RKO (cell line): ENCODE measurements at regions not wholly inside any gene's neighbourhood (a gene's known extent, or its start where the extent isn't known, plus 50 kb on each side); places are given as distances from the start of the nearest gene placed in this dataset.
"Not testable (repeated sequence)": the region's sequence is repeated elsewhere in the genome, so short reads cannot be mapped to it uniquely, and the experiment has no call there.

Source experiments
- DNase-seq: peaks from one replicate; pipeline ENCODE4 v3.0.0-alpha.2; 2016; ENCODE audit warnings: low spot score

DNA sequence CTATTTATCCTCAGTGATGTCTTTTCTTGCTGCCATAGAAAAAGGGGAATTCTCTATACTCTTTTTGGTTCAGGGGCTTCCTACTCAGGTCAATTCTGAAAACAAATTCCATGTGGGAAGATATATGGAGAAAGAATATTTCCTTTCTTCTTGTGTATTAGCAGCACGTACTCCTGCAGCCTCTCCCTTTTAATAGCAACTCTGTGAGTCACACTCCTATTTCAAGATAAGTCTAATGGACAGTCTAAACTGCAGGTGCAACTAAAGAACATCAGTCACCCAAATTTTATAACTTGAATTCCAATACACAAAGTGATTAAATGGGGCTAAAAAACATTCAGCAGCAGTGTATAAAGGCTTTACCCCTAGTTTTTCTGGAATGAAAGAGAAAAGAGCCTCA lies 942.2 kb downstream of the CNTNAP5 start:
- no peak for DNase-seq

DNA sequence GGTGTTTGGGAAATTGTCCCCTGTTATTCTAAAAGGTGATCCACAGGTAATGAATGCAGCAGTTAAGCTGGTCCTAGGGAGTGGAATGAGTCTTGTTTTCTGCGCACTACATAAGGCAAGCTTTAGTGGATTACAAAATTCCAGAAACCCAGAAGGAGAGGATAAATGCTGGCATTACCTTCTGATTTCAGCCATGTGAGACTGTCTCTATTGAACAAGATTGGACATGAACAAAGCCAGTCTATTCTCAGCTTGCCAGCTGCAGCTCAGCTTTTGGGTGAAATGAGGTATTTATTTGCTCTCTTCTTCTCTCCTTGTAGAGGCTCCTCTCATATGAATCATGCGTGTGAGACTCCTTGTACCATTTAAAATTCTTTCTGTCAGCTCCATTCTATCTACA lies 944.9 kb downstream of the CNTNAP5 start:
- DNase-seq: no peak

DNA sequence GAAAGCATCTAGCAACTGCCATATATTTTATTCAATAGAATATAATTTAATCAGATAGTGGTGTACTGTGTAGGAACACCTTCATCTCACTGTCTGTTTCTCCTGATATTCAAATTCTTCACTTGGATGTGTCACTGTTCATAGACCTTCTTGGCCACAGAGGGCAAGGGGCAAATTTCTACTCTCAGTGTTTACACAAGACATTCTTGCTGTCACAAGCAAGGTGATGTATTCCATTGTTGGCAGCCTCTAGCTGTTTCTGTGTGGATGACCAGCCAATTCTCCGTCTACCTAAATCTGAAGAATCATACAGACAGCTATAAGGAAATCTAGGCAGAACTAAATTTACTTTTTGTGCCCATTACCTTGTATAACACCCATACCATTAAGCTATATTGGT lies 948.3 kb downstream of the CNTNAP5 start:
- DNase-seq: no peak

DNA sequence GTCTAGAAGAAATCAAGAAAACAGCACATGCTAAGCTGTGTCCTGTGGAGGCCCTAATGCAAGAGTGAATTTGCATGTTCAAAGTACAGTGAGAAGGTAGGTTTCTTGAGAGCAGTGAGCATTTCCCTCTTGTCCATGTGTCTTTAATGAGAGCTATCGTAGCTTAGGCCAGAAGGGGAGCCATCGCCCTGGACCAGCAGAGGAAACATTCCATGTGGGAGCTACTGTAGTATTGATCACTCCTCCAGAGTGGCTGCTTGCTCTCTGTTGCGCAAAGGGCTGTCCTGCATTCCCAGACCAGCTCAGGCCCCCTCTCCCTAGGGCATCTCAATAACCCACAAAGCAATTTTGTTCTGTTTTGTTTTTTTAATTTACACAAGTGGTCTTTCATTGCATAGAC lies 950.1 kb downstream of the CNTNAP5 start:
- no peak for DNase-seq

DNA sequence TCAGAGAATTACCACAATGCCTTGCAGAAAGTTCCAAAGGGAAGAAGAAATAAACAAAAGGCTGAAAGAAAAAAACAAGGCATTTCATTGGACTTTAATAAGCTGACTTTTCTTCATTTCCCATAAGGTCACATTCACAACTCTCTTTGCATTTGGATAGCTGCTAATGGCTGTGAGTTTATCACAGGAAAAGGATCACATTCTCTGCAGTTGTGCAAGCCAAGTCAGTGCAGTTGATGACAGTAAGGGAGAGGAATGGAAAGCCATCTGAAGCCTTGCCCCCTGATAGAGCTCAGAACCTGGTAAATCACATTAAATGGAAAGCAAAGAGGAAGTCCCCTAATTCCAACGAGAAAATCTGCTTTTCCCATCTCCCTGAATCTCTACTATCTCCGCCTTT lies 950.6 kb downstream of the CNTNAP5 start:
- DNase-seq: no peak

DNA sequence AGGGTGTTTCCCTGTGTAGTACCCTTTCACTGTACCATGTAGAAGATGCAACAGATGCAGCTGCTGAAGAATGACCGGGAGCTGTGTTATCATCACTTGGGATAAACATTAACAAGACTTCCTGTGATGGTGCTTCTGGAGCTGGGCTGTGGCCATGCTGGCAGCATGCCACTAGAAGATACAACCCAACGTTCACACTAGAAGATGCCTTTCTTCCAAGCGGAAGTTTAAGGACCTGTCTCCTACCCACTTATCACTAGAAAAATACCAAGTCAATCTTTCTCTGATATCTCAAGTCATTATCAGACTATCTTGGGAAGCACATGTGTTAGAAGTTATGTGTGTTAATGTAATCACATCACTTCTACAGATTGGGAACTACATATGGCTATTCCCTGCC lies 953.5 kb downstream of the CNTNAP5 start:
- no peak for DNase-seq

DNA sequence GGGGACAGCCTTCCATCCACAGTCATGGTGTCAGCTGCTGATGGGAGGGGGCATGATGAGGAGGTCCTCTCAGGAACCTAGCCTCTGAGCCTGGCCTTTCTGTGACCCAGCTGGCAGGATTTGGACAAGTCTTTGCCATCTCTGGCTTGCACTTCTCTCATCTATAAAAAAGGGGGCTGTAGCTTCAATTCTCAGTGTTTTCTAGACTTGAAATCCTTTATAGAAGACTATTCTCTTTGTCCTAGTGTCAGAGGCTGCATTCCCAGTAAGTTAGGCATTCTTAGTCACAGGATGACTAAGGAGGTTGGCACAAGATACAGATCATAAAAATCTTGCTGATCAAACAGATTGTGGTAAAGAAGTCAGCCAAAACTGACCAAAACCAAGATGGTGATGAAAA lies 958.5 kb downstream of the CNTNAP5 start:
- DNase-seq: peak; percentile 64

DNA sequence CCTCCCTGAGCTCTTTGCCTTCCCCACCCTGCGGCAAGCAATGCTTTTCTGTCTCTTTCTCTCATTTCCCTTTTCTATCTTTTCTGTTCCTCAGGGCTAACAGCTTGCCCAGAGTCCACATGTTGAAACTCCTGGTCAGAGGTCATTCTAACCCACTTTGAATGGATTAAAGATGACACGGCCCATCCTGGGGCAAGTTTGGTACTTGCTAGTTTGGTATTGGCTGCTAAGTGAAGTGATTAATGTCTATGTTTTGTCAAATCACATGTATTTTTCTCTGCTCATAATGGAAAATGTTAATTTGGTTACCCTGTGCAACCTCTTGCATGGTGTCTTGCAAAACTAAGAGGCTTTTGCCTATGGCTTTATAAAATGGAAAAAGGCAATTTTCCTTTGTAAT lies 960.2 kb downstream of the CNTNAP5 start:
- DNase-seq: no peak

DNA sequence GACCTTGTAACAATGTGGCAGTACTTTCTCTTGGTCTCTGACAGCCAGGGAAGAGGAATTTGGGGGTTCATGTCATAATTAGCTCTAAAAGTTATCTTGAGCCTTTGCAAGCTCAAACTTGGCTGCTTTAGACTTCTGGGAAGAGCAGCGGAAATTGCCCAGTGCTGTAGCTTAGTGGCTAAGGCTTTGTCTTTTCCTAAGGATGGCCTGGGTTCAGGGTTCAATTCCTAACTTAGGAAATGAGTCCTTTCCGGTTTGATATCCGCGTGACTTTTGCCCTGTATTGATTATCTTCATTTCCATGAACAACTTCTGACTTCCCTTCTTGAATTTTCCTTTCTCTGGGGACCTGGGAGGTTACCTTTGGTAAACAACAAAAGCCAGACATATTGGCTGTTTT lies 961.0 kb downstream of the CNTNAP5 start:
- no peak for DNase-seq

DNA sequence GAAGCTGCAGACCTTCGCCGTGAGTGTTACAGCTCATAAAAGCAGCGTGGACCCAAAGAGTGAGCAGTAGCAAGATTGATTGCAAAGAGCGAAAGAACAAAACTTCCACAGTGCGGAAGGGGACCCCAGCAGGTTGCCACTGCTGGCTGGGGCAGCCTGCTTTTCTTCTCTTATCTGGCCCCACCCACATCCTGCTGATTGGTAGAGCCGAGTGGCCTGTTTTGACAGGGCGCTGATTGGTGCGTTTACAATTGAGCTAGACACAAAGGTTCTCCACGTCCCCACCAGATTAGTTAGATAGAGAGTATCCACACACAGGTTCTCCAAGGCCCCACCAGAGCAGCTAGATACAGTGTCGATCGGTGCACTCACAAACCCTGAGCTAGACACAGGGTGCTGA lies 961.8 kb downstream of the CNTNAP5 start:
- not testable (repeated sequence) for DNase-seq

DNA sequence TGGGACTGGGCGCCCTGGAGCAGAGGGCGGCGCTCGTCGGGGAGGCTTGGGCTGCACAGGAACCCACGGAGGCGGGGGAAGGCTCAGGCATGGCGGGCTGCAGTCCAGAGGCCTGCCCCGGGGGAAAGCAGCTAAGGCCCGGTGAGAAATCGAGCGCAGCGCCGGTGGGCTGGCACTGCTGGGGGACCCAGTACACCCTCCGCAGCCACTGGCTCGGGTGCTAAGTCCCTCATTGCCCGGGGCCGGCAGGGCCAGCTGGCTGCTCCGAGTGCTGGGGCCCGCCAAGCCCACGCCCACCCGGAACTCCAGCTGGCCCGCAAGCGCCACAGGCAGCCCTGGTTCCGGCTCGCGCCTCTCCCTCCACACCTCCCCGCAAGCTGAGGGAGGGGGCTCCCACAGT lies 962.3 kb downstream of the CNTNAP5 start:
- DNase-seq: not testable (repeated sequence)

DNA sequence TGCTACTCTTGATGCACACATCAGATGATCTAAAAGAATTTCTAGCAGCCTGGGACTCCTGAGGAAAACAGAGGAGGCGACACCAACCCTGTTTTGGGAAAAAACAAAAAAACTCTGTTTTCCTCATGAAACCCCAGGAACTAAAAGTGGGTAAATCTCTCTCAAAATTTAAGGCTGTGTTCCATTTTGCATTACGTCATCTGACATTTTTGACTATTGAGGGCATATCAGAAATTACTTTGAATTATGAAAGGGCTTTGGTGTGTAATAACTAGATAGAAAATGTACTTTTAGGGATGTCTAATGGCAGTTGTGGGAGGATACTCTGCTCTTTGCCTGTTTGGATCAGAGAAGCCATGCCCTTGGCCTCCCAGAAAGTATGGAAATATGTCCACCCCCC lies 963.0 kb downstream of the CNTNAP5 start:
- DNase-seq: no peak

DNA sequence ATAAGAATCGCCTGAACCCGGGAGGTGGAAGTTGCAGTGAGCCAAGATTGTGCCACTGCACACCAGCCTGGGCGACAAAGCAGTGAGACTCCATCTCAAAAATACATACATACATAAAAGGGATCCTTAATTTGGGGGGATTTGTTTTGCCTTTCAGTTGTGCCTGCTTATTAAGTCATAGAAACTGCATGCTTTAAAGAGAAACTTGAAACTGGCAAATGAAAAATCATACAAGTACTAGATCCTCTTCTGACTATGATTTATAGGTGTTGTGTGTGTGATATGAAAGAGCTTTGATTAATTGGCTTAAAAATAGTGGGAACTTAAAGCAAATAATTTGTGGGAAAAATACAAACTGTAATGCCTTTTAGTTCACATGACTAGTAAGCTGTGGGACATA lies 963.7 kb downstream of the CNTNAP5 start:
- no peak for DNase-seq

DNA sequence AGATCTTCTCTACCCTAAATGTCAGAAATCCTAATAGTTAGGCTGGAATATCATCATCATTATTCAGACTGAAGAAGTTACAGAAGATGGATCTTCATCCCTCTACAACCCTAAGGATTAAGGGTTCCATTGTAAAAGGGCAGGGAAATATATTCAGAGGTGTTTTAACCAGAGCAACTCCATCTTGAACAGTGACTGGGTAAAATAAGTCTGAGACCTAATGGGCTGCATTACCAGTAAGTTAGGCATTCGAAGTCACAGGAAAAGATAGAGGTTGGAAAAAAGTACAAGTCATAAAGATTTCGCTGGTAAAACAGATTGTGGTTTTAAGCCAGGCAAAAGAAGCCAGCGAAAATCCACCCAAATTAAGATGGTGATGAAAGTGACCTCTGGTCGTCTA lies 968.7 kb downstream of the CNTNAP5 start:
- no peak for DNase-seq

DNA sequence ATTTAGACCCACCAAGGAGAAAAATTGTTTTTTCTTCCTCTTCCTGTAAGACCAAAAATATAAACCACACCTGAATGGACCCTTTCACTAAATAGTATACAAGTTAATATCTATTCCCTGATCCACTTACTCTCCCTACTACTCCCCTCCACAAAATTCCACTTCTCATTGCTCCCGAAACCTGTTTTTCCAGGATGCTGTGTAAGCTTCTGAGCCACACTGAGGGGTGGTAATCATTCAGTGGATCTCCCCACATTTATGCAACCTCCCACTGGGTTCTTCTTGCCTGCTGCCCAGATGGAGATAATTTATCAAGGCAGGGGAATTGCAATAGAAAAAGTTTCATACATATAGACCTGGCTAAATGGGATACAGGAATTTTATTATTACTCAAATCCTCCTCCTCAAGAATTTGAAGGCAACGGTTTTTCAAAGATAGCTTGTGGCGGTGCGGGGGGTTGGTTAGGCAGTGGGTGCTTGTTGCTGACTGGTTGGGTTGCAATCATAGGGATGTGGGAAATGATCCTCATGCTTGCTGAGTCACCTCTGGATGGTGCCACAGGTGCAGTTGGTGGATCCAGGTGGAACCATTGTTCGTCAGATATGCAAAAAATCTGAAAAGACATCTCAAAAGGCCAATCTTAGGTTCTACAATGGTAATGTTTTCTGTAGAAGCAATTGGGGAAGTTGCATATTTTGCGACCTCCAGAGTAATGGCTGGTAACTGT lies 970.3 kb downstream of the CNTNAP5 start:
- no peak for DNase-seq

DNA sequence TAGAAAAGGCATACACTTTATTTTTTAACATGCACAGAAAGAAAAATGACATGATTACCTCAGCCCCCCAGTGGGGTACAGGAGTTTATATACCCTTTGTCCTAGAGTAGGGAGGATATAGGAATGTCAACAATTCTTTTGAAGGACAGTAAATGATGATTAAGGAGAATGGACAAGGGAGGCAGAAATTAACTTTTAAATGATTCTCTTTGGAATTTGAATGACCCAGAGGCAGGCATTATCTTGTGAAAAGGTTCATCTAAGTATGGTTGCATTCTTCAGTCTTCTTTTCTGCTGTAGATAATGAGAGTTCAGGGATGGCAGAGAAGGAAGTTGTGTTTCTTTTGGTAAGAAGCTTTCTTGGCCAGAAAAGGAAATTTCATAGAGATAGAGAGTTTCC lies 971.3 kb downstream of the CNTNAP5 start:
- DNase-seq: no peak

DNA sequence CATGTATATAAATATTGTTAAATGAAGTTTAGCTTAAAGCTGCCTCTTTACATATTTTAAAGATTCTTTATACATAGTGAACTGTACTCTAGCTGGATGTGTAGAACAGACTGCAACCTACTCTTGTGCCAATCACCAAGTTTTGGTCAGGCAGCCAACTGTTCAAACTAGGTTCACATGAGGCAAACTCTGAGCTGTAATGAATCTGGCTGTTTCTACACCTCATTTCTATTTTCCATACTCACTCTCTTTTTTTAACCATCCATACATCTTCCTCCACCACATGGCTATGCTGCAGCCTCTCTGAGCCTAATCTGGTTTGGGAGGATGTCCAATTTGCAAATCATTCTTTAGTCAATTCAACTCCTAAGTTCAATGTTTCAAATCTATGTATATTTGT lies 974.8 kb downstream of the CNTNAP5 start:
- DNase-seq: no peak

DNA sequence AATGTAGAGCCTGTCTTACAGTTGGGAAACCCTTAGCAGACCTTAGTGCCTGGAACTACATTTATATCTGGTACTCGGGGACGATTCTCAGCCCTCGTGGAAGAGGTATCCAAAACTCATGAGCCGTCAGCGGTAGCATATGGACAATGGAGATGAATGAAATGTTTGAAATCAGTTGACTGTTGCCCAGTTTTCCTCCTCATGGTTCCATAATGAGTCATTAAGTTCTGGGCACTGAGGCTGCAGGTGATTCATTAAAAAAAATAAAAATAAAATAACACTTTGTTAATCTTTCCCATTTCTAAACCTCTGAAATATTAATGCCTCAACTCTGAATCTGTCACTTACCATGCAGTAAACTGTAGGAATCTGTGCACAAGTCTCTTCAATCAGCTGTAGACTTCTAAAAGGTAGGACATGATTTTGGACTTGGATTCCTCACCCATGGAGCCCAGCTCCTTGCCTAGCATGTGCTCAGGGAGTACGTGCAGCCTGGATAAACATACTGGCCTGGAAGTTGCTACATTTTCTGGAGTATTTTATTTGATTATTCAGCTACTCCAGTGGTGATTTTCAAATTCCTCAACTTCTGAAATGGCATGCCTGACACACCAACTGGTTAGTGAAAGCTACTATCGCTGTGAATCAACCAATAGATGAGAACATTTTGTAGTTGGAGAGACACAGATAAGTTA lies 979.2 kb downstream of the CNTNAP5 start:
- no peak for DNase-seq

DNA sequence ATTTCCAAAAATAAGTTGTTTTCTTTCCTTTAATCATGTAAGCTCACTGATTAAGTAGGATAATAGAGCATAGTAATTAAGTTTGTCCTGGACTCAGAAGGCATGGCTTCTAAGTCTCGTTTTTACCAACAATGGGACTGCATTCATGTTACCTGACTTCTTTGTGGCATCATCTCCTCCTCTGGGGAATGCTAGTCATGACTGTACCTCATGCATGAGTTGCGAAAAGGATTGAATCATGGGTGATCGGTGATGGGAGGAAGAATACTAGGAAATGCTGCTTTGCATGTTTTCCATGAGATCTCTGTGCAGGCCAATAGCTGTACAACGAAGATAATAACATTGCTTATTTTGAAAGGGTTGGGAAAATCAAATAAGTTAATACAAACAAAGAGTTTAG lies 981.6 kb downstream of the CNTNAP5 start:
- DNase-seq: no peak

DNA sequence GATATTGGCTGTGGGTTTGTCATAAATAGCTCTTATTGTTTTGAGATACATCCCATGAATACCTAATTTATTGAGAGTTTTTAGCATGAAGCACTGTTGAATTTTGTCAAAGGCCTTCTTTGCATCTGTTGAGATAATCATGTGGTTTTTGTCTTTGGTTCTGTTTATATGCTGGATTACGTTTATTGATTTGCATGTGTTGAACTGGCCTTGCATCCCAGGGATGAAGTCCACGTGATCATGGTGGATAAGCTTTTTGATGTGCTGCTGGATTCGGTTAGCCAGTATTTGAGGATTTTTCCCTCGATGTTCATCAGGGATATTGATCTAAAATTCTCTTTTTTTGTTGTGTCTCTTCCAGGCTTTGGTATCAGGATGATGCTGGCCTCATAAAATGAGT lies 1003.6 kb downstream of the CNTNAP5 start:
- not testable (repeated sequence) for DNase-seq

DNA sequence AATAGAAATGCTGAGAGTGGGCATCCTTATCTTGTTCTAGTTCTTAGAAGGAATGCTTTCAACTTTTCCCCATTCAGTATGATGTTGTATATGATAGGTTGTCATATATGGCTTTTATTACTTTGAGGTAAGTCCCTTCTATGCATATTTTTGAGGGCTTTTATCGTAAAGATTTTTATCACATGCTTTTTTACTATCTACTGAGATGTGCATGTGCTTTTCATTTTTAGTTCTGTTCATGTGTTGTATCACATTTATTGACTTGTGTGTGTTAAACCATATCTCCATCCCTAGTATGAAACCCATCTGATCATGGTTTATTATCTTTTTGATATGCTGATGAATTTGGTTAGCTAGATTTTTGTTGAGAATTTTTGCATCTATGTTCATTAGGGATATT lies 1008.8 kb downstream of the CNTNAP5 start:
- no peak for DNase-seq

DNA sequence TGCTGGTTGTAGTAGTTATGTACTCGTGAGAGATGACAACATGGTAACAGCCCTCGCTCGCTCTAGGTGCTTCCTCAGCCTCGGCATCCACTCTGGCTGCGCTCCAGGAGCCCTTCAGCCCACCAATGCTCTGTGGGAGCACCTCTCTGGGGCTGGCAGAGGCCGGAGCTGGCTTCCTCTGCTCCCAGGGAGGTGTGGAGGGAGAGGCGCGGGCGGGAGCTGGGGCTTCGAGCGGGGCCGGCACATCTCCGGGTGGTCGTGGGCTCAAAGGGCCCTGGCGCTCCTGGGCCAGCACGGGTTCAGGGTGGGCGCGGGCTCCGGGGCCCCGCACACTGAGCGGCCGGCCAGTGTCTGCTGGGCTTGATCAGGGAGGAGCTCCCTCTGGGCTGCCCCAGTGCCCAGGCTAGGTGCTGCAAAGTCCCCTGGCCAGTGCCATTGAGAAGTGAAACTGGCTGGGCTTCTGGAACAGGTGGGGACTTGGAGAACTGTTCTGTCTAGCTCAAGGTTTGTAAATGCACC lies 1012.1 kb downstream of the CNTNAP5 start:
- DNase-seq: no peak

DNA sequence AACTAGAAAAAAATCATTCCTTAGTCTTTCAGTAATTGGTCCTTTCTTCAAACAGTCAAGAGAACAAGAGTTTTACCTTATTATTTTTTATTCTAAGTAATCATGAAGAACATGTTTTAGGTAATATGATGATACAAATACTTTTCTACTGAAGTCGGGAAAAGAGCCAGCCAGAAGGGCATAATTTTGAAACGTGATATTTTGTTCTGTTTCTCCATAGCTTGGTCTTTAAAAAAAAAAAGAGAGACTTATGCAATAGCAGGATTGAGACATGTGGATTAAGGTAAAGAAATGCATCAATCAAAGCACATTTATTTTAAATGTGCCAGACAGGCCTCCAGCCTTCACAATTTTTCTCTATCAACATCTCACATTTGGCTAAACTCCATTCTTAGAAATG lies 1016.8 kb downstream of the CNTNAP5 start:
- DNase-seq: no peak

DNA sequence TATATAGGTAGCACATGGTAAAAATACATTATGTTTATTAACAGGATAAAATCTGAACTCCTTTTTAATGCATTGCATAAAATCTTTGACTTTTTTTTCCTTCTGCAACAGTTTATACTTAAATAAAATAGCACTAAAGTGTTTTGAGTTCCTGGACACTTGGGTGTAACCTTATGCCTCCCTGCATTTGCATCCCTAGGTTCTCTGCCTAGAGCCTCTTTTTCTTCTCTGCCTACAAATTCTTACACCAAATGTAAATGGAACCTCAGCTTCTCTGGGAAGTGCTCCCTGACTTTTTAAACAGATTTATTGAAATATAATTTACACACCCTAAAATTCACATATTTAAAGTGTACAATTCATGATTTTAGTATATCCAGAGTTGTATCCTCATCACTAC lies 1017.6 kb downstream of the CNTNAP5 start:
- no peak for DNase-seq
